CD4-positive, alpha-beta T cell (primary cell): ENCODE measurements at regions not wholly inside any gene's neighbourhood (a gene's known extent, or its start where the extent isn't known, plus 50 kb on each side); places are given as distances from the start of the nearest gene placed in this dataset.

Source experiments
- ATAC-seq: fragments of 200-7000 bp; cut with Tn5 transposase; one replicate; pipeline ENCODE4 v1.10.0; 2022; ENCODE audit warnings: mild to moderate bottlenecking; ENCODE audit not compliant: poor library complexity
- CTCF ChIA-PET: fragments of 350-600 bp; sonication (Branson Sonifier 250); formaldehyde crosslinking; loops from one replicate; lab custom pipeline; 2021; ENCODE audit warnings: antibody characterized with exemption, inconsistent platforms; lab: Charles Lee
- POLR2A ChIA-PET: fragments of 350-600 bp; sonication (Branson Sonifier 250); formaldehyde crosslinking; loops from one replicate; lab custom pipeline; 2021; ENCODE audit warnings: antibody characterized with exemption, inconsistent platforms; lab: Charles Lee
- DNase-seq, 14 experiments: peaks; one replicate each; pipeline ENCODE4 v3.0.0-alpha.2; 2013 to 2020; ENCODE audit warnings: mixed read lengths in 2 of 14
- H3K27ac ChIP-seq, 2 donors: one replicate each; pipeline versions ENCODE4 v1.5.1 to v1.7.0; 2013; ENCODE audit warnings: low read length in 2 of 2, low read depth in 1 of 2, mild to moderate bottlenecking in 1 of 2
- H3K27me3 ChIP-seq, 2 experiments: 1 replicate in 1 of 2; 2 replicates in 1 of 2; pipeline versions ENCODE4 v1.6.1 to v1.7.0; 2013; ENCODE audit warnings: low read length in 2 of 2, control low read depth in 1 of 2, mild to moderate bottlenecking in 1 of 2, moderate library complexity in 1 of 2; ENCODE audit not compliant: insufficient read depth in 2 of 2, control insufficient read depth in 1 of 2
- H3K36me3 ChIP-seq: one replicate; pipeline ENCODE4 v1.6.1; 2013; ENCODE audit warnings: low read length, control low read depth; ENCODE audit not compliant: insufficient read depth
- H3K4me1 ChIP-seq: one replicate; pipeline ENCODE4 v1.6.1; 2013; ENCODE audit warnings: low read length, control low read depth; ENCODE audit not compliant: insufficient read depth
- H3K4me3 ChIP-seq: one replicate; pipeline ENCODE4 v1.5.1; 2013; ENCODE audit warnings: mild to moderate bottlenecking, low read length, moderate library complexity
- H3K9me3 ChIP-seq, 2 experiments: 1 replicate in 1 of 2; 2 replicates in 1 of 2; pipeline versions ENCODE4 v1.6.1 to v1.7.0; 2013; ENCODE audit warnings: low read length in 2 of 2, mild to moderate bottlenecking in 2 of 2, control low read depth in 1 of 2, moderate library complexity in 1 of 2; ENCODE audit not compliant: control insufficient read depth in 1 of 2, insufficient read depth in 1 of 2
- H3K27ac Mint-ChIP-seq: one replicate; pipeline ENCODE4 v1.8.0; 2020; ENCODE audit warnings: mixed read lengths
- H3K27me3 Mint-ChIP-seq: one replicate; pipeline ENCODE4 v1.8.0; 2021; ENCODE audit warnings: mixed read lengths
- H3K36me3 Mint-ChIP-seq: one replicate; pipeline ENCODE4 v1.8.0; 2021; ENCODE audit warnings: low read depth, mixed read lengths
- H3K4me1 Mint-ChIP-seq: one replicate; pipeline ENCODE4 v1.8.0; 2021; ENCODE audit warnings: low read depth, mixed read lengths
- H3K4me3 Mint-ChIP-seq: one replicate; pipeline ENCODE4 v1.8.0; 2020; ENCODE audit warnings: mild to moderate bottlenecking, mixed read lengths
- H3K9me3 Mint-ChIP-seq: one replicate; pipeline ENCODE4 v1.8.0; 2020; ENCODE audit warnings: mixed read lengths
- CTCF ChIP-seq: fragments of 200-600 bp; IDR thresholded peaks from one replicate; pipeline ENCODE4 v1.8.0; 2022; ENCODE audit warnings: antibody characterized with exemption, mild to moderate bottlenecking
- intact Hi-C, 2 experiments: fragments of 100-400 bp; cut with DNase I in 1 of 2; cut with micrococcal nuclease in 1 of 2; formaldehyde crosslinking; loops; one replicate each; pipeline versions ENCODE4 v1.15.1 to v1.9.0; 2023 to 2025; cut with DNase I, micrococcal nuclease

DNA sequence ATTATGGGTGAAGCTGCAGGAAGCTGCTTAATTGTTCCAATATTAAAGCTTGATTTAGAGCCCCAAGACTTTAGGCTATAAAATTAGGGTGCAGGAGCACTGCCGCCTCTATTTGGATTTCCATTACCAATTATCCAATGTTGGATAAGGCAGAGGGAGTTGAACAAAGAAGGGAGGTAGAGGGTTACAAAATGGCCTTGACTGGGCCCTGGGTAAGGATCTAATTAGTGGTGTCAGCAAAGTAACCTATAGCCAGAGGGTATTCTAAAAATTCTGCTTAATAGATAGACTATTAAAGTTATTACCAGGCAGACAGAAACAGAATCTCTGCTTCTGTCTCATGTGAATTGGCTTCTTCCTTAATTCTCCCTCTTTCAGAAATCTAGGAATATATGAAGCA, 50.3 kb upstream of the DPPA4 start:
- ChIA-PET POLR2A (no interaction called here), CTCF (interaction anchor here (0.9 kb wide), 1 partner anchor 8 kb away, joined by 3 read pairs; no protein-coding TSS in a partner anchor)
- Mint-ChIP-seq H3K27ac (no peak overlapping the region), H3K36me3 (no peaks in the 10 kb centered on the region), H3K4me3 (no peak overlapping the region), H3K27me3 (no peaks in the 10 kb centered on the region), H3K9me3 (no peaks in the 10 kb centered on the region), H3K4me1 (no peaks in the 10 kb centered on the region)
- peaks cover 0 to 2% of the 10 kb centered on the region in 2 experiments for H3K27me3 ChIP-seq
- H3K36me3 ChIP-seq = no peaks in the 10 kb centered on the region
- ATAC-seq (no peak), DNase-seq (no peak)
- H3K4me1 ChIP-seq = no peaks in the 10 kb centered on the region
- no peaks in the 10 kb centered on the region for H3K9me3 ChIP-seq
- no peak overlapping the region for H3K27ac ChIP-seq
- intact Hi-C loops = no loop called here
- no peak for TF ChIP-seq CTCF
- H3K4me3 ChIP-seq = no peak overlapping the region

DNA sequence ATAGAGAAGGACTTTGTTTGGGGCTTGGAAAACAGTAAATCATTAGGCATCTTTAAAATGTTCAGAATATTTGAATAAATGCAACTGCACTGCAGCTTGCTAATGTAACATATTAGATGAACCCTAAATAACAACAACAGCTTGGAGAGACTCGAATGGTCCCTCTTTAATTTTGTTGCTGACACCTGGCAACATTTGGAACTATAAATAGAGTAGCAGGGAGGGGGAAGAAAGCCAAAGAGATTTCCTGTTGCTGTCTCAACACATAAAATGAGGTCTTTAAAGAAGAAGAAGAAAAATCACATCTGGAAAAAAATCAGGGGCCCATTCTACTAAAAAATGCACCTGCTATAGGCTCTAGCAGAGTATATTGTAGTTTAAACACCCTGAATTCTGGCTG, 49.9 kb upstream of the DPPA4 start:
- ATAC-seq (no peak), DNase-seq (no peak)
- H3K9me3 ChIP-seq = no peaks in the 10 kb centered on the region
- no peaks in the 10 kb centered on the region for H3K4me1 ChIP-seq
- no peaks in the 10 kb centered on the region for H3K36me3 Mint-ChIP-seq
- H3K36me3 ChIP-seq = no peaks in the 10 kb centered on the region
- H3K27ac ChIP-seq = no peak overlapping the region
- H3K27me3 Mint-ChIP-seq = no peaks in the 10 kb centered on the region
- no peak overlapping the region for H3K4me3 ChIP-seq
- H3K9me3 Mint-ChIP-seq = no peaks in the 10 kb centered on the region
- ChIA-PET POLR2A (no interaction called here), CTCF (interaction anchor here (0.9 kb wide), 1 partner anchor 8 kb away, joined by 3 read pairs; no protein-coding TSS in a partner anchor)
- intact Hi-C loops = no loop called here
- H3K27ac Mint-ChIP-seq = no peak overlapping the region
- no peak overlapping the region for H3K4me3 Mint-ChIP-seq
- no peak for TF ChIP-seq CTCF
- H3K27me3 ChIP-seq = peaks cover 0 to 2% of the 10 kb centered on the region in 2 experiments
- H3K4me1 Mint-ChIP-seq = no peaks in the 10 kb centered on the region
